GM19467 (cell line): ENCODE measurements at regions not wholly inside any gene's neighbourhood (a gene's known extent, or its start where the extent isn't known, plus 50 kb on each side); places are given as distances from the start of the nearest gene placed in this dataset.
"Not testable (repeated sequence)": the region's sequence is repeated elsewhere in the genome, so short reads cannot be mapped to it uniquely, and the experiment has no call there.

Source experiments
- ATAC-seq: cut with Tn5 transposase; IDR thresholded peaks from one replicate; pipeline ENCODE4 v1.9.1; 2021; ENCODE audit warnings: mild to moderate bottlenecking, moderate library complexity; ENCODE audit not compliant: unreplicated experiment

DNA sequence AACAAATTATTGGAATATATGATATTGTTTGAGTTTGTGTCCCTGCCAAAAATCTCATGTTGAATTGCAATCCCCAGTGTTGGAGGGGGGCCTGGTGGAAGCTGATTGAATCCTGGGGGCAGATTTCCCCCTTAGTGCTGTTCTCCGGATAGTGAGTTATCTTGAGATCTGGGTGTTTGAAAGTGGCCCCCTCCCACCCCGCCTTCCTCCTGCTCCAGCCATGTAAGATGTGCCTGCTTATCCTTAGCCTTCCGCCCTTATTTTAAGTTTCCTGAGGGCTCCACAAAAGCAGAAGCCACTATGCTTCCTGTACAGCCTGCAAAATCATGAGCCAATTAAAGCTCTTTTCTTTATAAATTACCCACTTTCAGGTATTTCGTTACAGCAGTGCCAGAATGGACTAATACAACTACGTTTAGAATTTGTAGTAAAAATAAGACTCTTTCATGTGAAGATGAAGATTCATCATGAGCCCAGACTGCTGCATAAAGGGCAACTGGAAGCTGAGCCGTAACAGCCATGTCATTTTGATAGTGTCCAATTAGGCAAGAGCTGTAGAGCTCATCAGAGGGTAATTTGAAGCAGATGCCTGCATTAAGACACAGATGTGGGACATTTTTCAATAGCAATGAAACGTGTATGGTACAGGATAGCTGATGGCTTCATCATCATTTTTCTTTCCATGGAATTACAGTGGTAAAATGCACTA, 1007.2 kb downstream of the REEP3 start:
- no peak for ATAC-seq

DNA sequence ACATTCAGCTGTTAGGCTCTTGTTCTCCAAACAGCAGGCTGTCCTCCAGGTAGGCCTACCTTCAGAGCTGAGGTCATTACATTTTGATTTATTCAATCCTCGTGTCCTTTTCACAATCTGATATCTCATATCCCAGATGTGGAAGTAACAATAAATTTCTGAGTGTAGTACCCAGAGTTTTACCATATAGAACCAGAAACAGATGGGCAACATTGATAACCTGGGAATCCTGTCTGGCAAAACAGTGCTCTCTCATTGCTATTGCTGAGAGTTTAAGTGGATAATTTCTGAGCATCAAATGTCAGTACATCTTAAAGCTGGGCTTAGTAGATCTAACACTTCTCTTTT, 1007.8 kb downstream of the REEP3 start:
- ATAC-seq, result no peak

DNA sequence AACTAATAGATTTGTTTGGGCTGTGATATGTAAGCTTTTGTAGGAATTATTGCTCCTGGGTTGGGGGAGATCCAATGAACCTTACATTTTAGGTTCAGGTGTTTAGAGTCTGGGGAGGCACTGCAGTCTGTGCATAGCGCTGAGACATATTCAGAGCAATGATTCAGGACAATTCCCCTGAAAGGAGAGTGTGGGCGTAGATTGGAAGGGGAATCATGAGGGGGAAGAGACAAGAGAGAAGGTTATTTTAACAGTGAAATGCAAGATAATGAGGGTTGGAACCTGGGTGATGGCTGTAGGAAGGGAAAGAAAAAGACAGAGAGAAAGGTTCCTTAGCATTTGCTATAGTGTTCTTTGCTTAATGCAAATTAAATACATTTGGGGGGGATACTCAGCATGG, 1013.4 kb downstream of the REEP3 start:
- no peak for ATAC-seq

DNA sequence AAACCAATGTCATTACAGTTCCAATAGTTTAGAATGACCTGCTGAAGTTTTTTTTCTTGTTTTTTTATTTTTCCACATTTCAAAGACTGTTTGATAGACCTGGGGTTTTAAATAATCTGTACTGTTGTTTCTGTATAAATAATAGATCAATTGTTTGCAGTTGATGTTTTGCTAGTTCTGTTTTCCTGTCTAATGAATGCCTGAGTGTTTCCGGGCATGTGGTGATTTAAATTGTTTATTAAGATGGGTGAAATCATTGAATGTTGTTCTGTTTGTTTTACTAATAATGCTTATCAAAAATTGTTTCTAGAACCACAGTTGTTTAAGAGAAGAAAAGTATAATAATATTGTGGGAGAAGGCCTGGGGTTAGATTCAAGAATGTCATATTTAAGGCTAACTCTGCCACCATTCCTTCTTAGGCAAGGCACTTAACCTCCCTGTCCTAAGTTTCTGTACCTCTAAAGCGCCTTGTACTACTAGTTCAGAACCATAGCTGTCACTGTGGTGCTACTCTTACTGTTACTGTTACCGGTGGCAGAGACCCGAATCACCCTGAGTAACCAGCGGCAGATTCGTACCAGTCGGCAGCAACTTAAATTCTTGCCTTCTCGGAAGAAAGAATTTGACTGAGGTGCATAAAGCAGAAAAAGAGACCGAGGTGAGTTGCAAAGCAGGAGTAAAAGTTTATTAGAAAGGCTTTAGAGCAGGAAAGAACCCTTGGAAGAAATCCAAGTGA, 1014.1 kb downstream of the REEP3 start:
- ATAC-seq, result no peak

DNA sequence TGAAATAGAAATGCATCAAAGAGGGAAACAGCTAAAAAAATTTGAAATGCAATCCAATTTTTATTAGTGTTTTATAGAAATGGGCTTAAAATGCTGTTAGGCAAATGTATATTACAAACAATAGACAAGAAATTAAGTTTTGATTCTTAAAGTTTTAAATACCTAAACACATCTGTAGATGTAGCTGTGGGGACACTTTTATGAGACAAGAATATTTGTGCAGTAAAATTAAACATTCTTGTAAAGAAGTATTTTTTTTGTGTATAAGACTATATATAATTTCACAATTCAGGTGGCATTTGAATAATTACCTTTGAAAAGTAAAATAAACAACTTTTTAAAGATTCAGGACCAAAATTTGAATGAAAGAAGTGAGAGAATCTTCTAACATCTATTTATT, 1015.9 kb downstream of the REEP3 start:
- ATAC-seq, result no peak

DNA sequence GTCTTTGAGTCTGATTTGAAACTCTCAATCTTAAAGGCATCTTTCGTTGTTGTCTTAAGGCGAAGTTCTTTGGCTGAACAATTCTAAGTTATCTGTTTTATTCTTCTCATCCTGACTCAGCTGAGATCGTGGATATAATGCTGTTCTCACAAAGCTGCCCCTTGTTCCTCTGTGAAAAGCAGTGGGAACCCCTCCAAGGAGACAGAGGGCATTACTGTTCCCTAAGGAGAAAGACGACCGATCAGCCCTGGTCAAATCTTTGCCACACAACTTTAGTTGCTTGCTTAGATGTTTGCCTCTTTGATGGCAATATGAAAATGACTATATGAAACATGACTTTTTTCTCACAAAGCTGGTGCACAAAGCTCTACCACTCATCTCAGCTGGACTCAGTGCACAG, 1016.7 kb downstream of the REEP3 start:
- no peak for ATAC-seq

DNA sequence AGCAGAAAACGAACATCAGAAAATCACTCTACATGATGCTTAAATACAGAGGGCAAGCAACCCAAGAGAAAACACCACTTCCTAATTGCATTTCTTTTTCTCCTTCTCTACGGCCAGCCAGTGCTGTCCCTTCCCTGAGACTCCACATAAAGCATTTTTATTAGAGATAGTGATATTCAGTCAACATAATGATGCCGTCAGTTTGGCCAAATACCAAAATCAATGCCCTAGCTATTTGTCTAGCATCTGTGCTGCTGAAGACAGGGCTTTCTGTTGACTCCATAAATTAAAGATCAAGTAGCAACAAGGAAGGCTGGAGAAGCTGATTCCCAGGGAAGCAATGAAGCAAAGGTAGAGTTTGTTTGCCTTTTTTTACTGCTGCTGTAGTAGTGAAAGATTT, 1024.9 kb downstream of the REEP3 start:
- no peak for ATAC-seq

DNA sequence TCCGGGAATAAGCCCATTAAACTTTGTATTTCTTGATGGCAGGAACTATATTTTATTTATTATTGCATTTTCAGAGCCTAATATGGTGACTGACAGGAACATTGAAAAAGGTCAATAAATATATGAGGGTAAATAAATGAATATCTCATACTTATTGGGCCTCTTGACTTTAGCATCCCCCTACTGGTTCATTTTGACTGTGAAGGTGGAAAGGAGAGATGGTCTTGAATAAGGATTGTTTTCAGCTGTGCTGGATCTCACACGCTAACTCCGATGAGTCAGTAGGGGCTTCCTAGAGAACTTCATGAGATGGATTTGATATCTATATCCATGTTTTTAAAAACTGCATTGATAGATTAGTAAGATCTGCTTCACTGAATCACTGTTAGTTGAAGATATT, 1026.0 kb downstream of the REEP3 start:
- no peak for ATAC-seq

DNA sequence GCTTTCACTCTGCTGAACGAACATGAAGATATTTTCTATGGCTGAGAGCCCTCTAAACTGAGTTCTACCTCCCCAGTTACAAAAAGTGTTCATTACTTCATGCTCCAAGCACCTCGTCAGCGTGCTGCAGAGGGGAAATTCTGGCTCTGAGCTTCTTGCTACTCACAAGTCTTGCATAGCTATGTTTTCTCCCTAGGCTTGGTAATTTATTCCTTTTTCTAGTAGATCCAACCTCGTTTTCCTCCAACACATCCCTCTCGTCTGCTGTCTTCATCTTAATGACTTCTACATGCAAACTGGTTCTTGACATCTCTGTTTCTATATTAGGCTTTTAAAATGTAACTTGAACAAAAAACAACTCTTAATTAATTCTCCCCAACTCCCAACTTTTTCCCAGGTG, 1034.5 kb downstream of the REEP3 start:
- no peak for ATAC-seq

DNA sequence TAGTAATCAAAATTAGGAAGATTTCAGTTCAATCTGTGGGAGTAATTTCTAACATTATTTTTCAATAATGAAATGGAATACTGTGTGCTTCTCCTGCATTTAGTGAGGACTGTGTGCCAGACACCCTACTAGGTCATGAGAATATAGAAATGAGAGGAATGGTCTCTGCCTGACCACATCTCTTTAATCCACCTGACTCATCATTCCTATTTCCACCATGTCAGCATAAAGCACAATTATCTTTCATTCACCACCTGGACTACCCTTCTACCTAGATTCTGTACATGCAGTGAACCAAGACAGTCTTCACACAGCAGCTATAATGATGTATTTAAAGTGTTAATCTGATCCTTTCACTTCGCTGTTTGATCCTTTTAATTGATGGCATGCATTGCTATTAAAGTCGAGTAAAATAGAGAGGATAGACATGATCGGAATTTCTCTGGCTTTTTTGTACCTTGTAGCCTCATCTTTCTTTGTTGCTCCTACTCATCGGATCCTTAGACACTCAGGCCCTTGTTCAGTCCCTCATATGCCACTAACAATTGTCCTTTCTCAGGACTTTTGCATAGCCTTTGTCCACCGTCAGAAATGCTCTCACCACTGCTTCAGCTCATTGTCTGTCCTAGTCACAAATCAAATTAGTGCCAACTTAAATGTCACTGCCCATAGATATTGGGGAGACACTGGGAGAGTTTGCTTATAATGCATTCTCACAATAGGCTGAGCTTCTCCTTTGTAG, 1037.1 kb downstream of the REEP3 start:
- no peak for ATAC-seq

DNA sequence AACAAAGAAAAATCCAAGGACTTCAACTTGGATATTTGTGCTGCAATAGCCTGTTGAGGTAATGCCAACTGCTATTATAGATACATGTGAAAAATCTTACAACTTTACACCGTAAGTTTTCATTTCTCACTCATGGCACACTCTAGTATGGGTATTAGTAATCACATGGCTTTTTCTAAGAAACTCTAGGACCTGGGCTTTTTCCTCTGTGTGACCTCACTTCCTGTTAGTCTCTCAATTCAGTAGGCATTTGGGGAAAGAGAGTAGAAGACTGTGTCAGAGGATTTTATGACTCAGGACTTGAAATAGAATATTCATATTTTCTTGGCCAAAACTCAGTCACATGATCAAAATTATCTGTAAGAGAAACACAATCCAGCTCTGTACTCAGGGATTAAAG, 1049.9 kb downstream of the REEP3 start:
- no peak for ATAC-seq

DNA sequence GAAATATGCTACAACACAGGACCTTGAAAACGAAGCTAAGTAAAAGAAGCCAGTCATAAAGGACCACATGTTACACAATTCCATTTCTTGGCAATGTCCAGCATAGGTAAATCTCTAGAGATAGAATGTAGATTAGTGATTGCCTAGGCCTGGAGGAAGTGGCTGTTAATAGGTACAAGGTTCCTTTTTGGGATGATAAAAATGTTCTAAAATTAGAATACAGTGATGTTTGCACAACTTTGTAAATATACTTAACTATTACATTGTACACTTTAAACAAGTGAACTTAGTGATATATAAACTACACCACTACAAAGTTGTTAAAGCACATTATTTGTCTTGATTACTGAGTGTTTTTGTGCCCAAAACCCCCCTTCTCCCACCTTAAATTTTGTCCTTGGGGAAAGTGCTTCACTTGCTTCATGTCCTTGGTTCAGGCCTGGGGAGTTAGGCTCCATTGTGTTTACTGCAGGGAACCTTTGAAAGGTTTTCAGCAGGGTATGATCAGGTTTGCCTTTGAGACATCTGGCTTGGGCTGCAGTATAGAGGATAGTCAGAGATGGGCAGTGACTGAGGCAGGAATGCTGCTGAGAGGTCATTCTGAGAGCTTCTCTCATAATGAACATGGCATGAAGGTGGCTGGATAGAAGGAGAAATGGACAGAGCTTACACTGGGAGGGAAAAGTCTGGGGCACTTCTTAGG, 1052.6 kb downstream of the REEP3 start:
- no peak for ATAC-seq

DNA sequence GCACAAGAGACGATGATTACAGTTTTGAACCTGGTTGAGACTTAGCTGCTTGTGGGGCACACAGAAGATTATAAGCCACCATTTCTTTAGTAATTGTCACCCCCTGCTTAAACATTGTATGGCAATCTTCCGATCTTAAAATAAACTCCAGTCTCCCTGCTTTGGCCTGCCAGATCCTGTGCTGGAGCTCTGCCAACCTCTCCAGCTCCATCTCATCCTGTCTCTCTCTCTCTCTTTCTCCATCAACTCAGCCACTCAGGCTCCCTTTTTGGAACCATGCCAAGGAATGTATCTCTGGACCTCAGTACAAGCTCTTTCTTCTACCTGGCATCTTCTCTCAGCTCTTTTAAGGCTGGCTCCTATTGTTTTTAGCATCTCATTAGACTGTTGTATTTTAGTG, 1053.2 kb downstream of the REEP3 start:
- no peak for ATAC-seq

DNA sequence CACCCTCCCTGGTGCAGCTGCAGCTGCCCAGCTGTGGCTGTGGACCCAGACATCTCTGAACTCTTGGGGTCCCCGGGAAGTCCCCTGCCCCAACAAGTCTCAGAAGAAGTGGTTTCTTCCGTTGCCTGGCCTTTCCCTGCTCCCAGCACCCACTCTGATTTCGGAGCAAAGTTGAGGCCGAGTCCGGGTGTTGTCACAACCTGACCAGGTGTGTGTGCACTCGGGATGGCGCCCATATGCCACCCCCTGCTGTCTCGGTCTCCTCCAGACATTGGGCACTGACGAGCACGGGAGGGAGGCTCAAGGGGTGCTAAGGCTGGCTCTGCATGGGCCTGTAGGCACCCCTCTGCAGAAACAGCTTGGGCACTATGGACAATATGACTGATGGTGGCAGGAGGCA, 1055.3 kb downstream of the REEP3 start:
- ATAC-seq, result no peak

DNA sequence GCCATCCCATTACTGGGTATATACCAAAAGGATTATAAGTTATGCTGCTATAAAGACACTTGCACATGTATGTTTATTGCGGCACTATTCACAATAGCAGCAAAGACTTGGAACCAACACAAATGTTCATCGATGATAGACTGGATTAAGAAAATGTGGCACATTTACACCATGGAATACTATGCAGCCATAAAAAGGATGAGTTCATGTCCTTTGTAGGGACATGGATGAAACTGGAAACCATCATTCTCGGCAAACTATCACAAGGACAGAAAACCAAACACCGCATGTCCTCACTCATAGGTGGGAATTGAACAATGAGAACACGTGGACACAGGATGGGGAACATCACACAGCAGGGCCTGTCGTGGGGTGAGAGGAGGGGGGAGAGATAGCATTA, 1057.6 kb downstream of the REEP3 start:
- not testable (repeated sequence) for ATAC-seq

DNA sequence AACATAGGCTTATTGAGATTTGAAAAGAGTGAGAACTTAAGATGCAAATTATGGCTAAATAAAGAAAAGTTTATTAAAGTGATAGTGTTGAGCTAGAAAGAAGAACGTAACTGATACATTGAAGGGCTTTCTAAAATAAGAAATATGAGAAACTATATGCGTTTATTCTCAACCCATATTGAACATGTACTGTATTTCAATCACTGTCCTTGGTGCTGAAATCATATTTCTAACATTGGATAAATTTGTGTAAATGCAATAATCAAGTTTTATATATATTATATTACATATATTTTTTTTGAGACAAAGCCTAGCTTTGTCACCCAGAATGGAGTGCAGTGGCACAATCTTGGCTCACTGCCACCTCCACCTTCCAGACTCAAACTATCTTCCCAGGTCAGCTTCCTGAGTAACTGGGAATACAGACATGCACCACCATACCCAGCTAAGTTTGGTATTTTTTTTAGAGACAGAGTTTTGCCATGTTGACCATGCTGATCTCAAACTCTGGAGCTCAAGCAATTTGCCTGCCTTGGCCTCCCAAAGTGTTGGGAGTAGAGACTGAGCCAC, 1065.8 kb downstream of the REEP3 start:
- ATAC-seq, result no peak

DNA sequence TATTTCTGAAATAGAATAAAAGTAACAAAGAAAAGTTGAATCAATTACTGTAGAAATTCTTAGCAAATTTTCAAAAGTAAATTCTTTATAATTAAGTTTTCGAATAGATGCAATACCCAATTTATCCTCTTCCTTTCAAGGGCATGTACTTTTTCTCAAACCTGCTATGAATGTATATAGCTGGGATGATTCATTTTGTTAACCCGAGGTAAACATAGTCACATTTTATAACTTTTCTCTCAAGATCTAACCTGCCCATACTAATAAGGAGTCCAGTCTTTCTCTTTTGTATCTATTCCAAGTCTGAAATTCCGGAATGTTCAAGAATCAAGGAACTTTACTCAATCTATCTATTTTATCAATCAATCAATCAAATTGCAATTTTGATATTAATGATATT, 1072.9 kb downstream of the REEP3 start:
- ATAC-seq, result no peak

DNA sequence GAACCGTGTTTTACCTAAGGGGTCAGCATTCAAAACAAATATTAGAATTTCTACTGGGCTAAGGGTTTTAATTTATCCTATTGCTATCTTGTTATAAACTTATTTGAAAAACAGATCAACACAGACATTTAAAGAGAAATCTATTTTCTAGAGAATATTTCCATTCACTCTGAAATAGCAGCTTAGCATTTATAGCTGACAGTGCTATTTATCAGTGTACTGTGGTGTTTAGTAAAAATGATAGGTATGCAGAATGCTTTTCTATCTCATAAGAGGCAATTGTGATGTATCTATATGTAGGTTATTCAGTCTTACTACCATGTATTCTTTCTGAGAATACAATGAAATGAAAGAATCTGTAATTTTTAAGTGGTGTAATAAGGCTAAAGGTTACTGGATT, 1077.4 kb downstream of the REEP3 start:
- no peak for ATAC-seq

DNA sequence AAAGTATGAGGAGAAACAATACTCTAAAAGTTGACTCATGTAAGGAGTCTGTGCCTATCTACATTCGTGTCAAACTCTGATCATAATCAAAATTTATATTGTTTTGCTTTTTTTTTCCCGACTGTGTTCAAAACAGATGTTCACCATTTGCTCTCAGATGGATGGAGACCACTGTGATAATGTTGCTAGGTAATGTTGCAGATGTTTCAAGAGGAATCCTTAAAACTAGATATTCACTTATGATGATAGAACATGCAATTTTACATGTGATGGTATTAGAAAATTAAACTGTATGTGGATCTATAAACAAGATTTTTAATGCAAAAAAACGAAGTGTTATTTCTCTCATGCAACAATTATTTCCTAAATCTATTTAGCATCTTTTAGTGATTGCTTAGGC, 1080.1 kb downstream of the REEP3 start:
- ATAC-seq, result no peak

DNA sequence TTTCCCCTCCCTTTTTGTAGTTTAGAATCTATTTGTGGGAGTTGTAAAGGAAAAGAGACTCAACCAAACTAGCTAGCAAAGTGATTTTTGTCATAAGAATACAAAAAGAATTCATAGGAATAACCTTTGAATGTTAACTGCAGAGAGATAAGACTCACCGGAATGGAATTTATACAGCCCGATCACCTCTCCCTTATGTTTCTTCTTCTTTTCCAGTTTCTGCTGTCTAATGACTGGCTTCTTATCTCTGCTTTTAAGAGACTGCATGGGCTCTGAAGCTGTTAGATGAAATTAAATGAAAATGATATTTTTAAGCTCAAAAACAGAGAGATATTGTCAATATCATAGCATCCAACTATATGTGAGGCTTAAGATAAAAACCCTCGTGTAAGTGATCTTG, 1095.9 kb downstream of the REEP3 start:
- no peak for ATAC-seq

DNA sequence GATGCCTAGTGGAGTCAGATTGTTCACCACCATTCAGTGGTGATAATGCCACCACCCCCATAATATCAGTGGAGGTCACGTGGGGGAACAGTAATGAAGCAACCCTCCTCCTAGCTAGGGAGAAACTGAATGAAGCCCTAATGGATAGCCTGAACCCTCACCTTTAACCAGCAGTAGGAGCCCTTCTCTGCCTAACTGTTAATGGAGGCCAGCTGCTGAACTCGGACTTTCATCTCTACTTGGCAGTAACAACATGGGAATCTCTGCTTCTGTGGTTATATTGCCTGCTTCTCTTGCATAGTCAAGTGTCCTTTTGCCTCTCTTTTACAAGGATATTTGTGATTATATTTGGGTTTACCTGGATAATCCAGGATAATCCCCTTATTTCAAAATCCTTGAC, 1097.9 kb downstream of the REEP3 start:
- no peak for ATAC-seq
